CD14-positive monocyte (primary cell): ENCODE measurements at regions not wholly inside any gene's neighbourhood (a gene's known extent, or its start where the extent isn't known, plus 50 kb on each side); places are given as distances from the start of the nearest gene placed in this dataset.

Experiments used
- DNase-seq, 3 donors: peaks; one replicate each; pipeline ENCODE4 v3.0.0-alpha.2; 2011 to 2022
- H2AFZ ChIP-seq: 2 replicates; pipeline ENCODE4 v1.6.0; 2012; ENCODE audit warnings: mild to moderate bottlenecking, low read depth, low read length, inconsistent platforms; ENCODE audit not compliant: insufficient read depth, poor library complexity, severe bottlenecking
- H3K27ac ChIP-seq, 2 donors: 1 replicate in 1 of 2; 2 replicates in 1 of 2; pipeline ENCODE4 v1.5.1; 2012 to 2013; ENCODE audit warnings: low read length in 2 of 2, control low read depth in 1 of 2, inconsistent platforms in 1 of 2, low read depth in 1 of 2, mild to moderate bottlenecking in 1 of 2
- H3K27me3 ChIP-seq, 2 donors: one replicate each; pipeline versions ENCODE4 v1.6.0 to v1.6.1; 2011 to 2013; ENCODE audit warnings: low read length in 2 of 2; ENCODE audit not compliant: control insufficient read depth in 2 of 2, insufficient read depth in 2 of 2
- H3K36me3 ChIP-seq, 2 donors: replicated peaks in 1 of 2; 1 replicate in 1 of 2; 2 replicates in 1 of 2; pipeline versions ENCODE4 v1.5.1 to v1.6.1; 2012 to 2013; ENCODE audit warnings: low read length in 2 of 2, control low read depth in 1 of 2, inconsistent platforms in 1 of 2, mild to moderate bottlenecking in 1 of 2; ENCODE audit not compliant: insufficient read depth in 2 of 2, control insufficient read depth in 1 of 2
- H3K4me1 ChIP-seq, 2 donors: 1 replicate in 1 of 2; 2 replicates in 1 of 2; pipeline versions ENCODE4 v1.5.1 to v1.6.1; 2012 to 2013; ENCODE audit warnings: low read length in 2 of 2, control low read depth in 1 of 2, inconsistent platforms in 1 of 2, mild to moderate bottlenecking in 1 of 2, moderate library complexity in 1 of 2; ENCODE audit not compliant: insufficient read depth in 2 of 2, control insufficient read depth in 1 of 2
- H3K4me2 ChIP-seq: replicated peaks from 2 replicates; pipeline ENCODE3; 2012; ENCODE audit warnings: low read length, moderate library complexity, mild to moderate bottlenecking; ENCODE audit not compliant: poor library complexity, severe bottlenecking; ENCODE audit errors: extremely low read depth
- H3K4me3 ChIP-seq, 3 experiments: fragments of 200-600 bp in 1 of 3; sonication (generic) in 1 of 3; replicated peaks in 1 of 3; 1 replicate in 2 of 3; 2 replicates in 1 of 3; pipeline ENCODE4 v1.5.1; 2011 to 2013; ENCODE audit warnings: low read length in 3 of 3, mild to moderate bottlenecking in 3 of 3, control low read depth in 2 of 3, low read depth in 2 of 3, inconsistent platforms in 1 of 3, moderate library complexity in 1 of 3
- H3K79me2 ChIP-seq: 2 replicates; pipeline ENCODE4 v1.6.0; 2012; ENCODE audit warnings: mild to moderate bottlenecking, control low read depth, inconsistent platforms, low read length, moderate library complexity; ENCODE audit not compliant: insufficient read depth
- H3K9ac ChIP-seq: 2 replicates; pipeline ENCODE4 v1.6.0; 2017; ENCODE audit warnings: low read length, mild to moderate bottlenecking; ENCODE audit not compliant: insufficient read depth, poor library complexity, severe bottlenecking
- H3K9me3 ChIP-seq, 2 donors: replicated peaks in 1 of 2; 1 replicate in 1 of 2; 2 replicates in 1 of 2; pipeline versions ENCODE4 v1.5.1 to v1.6.1; 2012 to 2013; ENCODE audit warnings: low read length in 2 of 2, control low read depth in 1 of 2; ENCODE audit not compliant: control insufficient read depth in 1 of 2, insufficient read depth in 1 of 2
- H4K20me1 ChIP-seq: 2 replicates; pipeline ENCODE4 v1.6.0; 2012; ENCODE audit warnings: mild to moderate bottlenecking, low read length, control low read depth, moderate library complexity; ENCODE audit not compliant: insufficient read depth
- H3K27ac Mint-ChIP-seq, 7 donors: one replicate each; pipeline ENCODE4 v1.8.0; 2020; ENCODE audit warnings: mild to moderate bottlenecking in 7 of 7, mixed read lengths in 7 of 7, moderate library complexity in 6 of 7, inconsistent platforms in 2 of 7
- H3K27me3 Mint-ChIP-seq, 3 donors: one replicate each; pipeline ENCODE4 v1.8.0; 2021 to 2022; ENCODE audit warnings: low read depth in 3 of 3, mild to moderate bottlenecking in 3 of 3, mixed read lengths in 3 of 3, moderate library complexity in 3 of 3, inconsistent platforms in 1 of 3
- H3K36me3 Mint-ChIP-seq, 2 donors: one replicate each; pipeline ENCODE4 v1.8.0; 2020; ENCODE audit warnings: mixed read lengths in 2 of 2, inconsistent platforms in 1 of 2, mild to moderate bottlenecking in 1 of 2
- H3K4me1 Mint-ChIP-seq: one replicate; pipeline ENCODE4 v1.8.0; 2020; ENCODE audit warnings: mild to moderate bottlenecking, mixed read lengths
- H3K4me3 Mint-ChIP-seq, 2 donors: one replicate each; pipeline ENCODE4 v1.8.0; 2020; ENCODE audit warnings: mild to moderate bottlenecking in 2 of 2, mixed read lengths in 2 of 2, moderate library complexity in 1 of 2
- H3K9me3 Mint-ChIP-seq, 7 donors: one replicate each; pipeline ENCODE4 v1.8.0; 2020 to 2022; ENCODE audit warnings: mixed read lengths in 7 of 7, mild to moderate bottlenecking in 6 of 7, moderate library complexity in 6 of 7, inconsistent platforms in 2 of 7
- WGBS: methylation state at CpG from one replicate; pipeline ENCODE4 v1.1.5; 2013; ENCODE audit warnings: missing lambda C conversion rate; ENCODE audit not compliant: insufficient coverage; 5-methylcytosine and 5-hydroxymethylcytosine counted together
- intact Hi-C, 2 donors: fragments of 100-400 bp; cut with micrococcal nuclease; formaldehyde crosslinking; loops; one replicate each; pipeline versions ENCODE4 v1.15.0 to v1.15.1; 2023
- TF ChIP-seq, protein P1 (sequence below): fragments of 200-600 bp; IDR thresholded peaks from one replicate; pipeline ENCODE4 v1.8.0; 2022; ENCODE audit warnings: antibody characterized with exemption, mild to moderate bottlenecking

DNA sequence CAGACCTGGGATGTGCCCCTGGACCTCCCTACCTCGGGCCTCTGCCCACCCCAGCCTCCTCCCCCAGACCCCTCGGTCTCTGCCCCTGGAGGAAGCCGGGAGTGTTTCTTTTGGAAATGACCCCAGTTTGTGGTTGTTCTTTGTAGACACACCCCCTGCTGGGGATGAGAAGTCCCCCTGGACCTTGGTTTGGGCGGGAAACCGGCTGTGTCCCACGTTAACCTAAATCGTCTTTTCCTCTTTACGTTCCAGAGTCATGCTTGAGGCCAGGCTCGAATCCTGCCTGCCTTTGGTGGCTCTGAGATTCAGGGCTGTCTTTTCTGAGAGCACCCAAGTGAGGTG lies 116.6 kb downstream of the METRNL start:
- Mint-ChIP-seq H3K4me1 (peaks cover 65% of the 10 kb centered on the region), H3K9me3 (peaks cover 0 to 3% (median 0%) of the 10 kb centered on the region in 7 donors), H3K4me3 (no peak overlapping the region), H3K27me3 (peaks cover 0 to 7% (median 6%) of the 10 kb centered on the region in 3 donors), H3K36me3 (peaks cover 0 to 3% of the 10 kb centered on the region in 2 donors), H3K27ac (peak overlapping the region in 5 of 7 donors; percentile 13 to 73 (median 71))
- Histone ChIP-seq H3K27ac (no peak overlapping the region), H3K4me1 (peaks cover 49 to 73% of the 10 kb centered on the region in 2 donors), H4K20me1 (no peaks in the 10 kb centered on the region), H2AFZ (no peak overlapping the region), H3K79me2 (no peaks in the 10 kb centered on the region), H3K36me3 (no peaks in the 10 kb centered on the region), H3K4me2 (no peak overlapping the region), H3K27me3 (no peaks in the 10 kb centered on the region), H3K9me3 (no peaks in the 10 kb centered on the region), H3K9ac (no peak overlapping the region), H3K4me3 (no peak overlapping the region)
- TF ChIP-seq, protein P1, sequence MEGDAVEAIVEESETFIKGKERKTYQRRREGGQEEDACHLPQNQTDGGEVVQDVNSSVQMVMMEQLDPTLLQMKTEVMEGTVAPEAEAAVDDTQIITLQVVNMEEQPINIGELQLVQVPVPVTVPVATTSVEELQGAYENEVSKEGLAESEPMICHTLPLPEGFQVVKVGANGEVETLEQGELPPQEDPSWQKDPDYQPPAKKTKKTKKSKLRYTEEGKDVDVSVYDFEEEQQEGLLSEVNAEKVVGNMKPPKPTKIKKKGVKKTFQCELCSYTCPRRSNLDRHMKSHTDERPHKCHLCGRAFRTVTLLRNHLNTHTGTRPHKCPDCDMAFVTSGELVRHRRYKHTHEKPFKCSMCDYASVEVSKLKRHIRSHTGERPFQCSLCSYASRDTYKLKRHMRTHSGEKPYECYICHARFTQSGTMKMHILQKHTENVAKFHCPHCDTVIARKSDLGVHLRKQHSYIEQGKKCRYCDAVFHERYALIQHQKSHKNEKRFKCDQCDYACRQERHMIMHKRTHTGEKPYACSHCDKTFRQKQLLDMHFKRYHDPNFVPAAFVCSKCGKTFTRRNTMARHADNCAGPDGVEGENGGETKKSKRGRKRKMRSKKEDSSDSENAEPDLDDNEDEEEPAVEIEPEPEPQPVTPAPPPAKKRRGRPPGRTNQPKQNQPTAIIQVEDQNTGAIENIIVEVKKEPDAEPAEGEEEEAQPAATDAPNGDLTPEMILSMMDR, result no peak
- intact Hi-C loops, result no loop called here
- no peak for DNase-seq
- 24% methylated on average over 7 of the region's 9 CpGs for WGBS

DNA sequence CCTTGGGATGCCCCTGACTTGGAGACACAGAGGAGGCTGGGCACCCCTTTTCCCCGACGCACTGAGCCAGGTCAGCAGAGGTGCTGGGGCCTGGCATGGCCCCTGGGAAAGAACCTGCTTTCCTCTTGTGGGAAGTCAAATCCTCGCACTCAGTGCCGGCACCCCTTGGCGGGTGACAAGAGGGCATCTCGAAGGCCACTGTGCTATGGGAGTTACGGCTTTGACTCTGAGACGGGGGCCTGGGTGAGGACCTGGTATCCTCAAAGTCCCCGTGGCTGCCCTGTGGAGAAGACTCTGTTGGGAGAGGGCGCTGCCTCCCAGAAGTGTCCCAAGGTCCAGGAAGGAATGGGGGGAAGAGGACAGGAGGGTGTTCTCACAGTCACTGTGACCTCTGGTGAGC lies 117.0 kb downstream of the METRNL start:
- Mint-ChIP-seq H3K9me3 (peaks cover 0 to 3% (median 0%) of the 10 kb centered on the region in 7 donors), H3K4me3 (no peak overlapping the region), H3K27ac (peak overlapping the region in 4 of 7 donors; percentile 68 to 80 (median 72)), H3K36me3 (peaks cover 0 to 5% of the 10 kb centered on the region in 2 donors), H3K4me1 (peaks cover 69% of the 10 kb centered on the region), H3K27me3 (peaks cover 0 to 7% (median 6%) of the 10 kb centered on the region in 3 donors)
- Histone ChIP-seq H3K27me3 (no peaks in the 10 kb centered on the region), H3K4me1 (peaks cover 52 to 77% of the 10 kb centered on the region in 2 donors), H2AFZ (no peak overlapping the region), H3K9me3 (no peaks in the 10 kb centered on the region), H3K27ac (no peak overlapping the region), H3K36me3 (no peaks in the 10 kb centered on the region), H3K4me3 (no peak overlapping the region), H3K79me2 (no peaks in the 10 kb centered on the region), H3K4me2 (no peak overlapping the region), H3K9ac (no peak overlapping the region), H4K20me1 (no peaks in the 10 kb centered on the region)
- WGBS, result 97% methylated on average over 5 of the region's 10 CpGs
- TF ChIP-seq, protein P1, result no peak
- intact Hi-C loops, result no loop called here
- DNase-seq, result no peak
